IPS DF 6.9 (cell line): ENCODE measurements at regions not wholly inside any gene's neighbourhood (a gene's known extent, or its start where the extent isn't known, plus 50 kb on each side); places are given as distances from the start of the nearest gene placed in this dataset.
"Not testable (repeated sequence)": the region's sequence is repeated elsewhere in the genome, so short reads cannot be mapped to it uniquely, and the experiment has no call there.

Source experiments
- DNase-seq: peaks from one replicate; pipeline ENCODE4 v3.0.0-alpha.2; 2013; ENCODE audit warnings: low read depth, low spot score
- H3K27ac ChIP-seq: one replicate; pipeline ENCODE4 v1.5.1; 2013; ENCODE audit warnings: low read length, control low read depth
- H3K27me3 ChIP-seq: 2 replicates; pipeline ENCODE4 v1.6.1; 2013; ENCODE audit warnings: mild to moderate bottlenecking, low read length; ENCODE audit not compliant: control insufficient read depth, insufficient read depth
- H3K36me3 ChIP-seq: 2 replicates; pipeline ENCODE4 v1.6.1; 2013; ENCODE audit warnings: low read length; ENCODE audit not compliant: control insufficient read depth, insufficient read depth
- H3K4me1 ChIP-seq: 2 replicates; pipeline ENCODE4 v1.6.1; 2013; ENCODE audit warnings: low read length; ENCODE audit not compliant: control insufficient read depth, insufficient read depth
- H3K4me3 ChIP-seq: 2 replicates; pipeline ENCODE4 v1.5.1; 2013; ENCODE audit warnings: mild to moderate bottlenecking, low read length
- H3K9me3 ChIP-seq: 2 replicates; pipeline ENCODE4 v1.6.1; 2013; ENCODE audit warnings: low read length, inconsistent platforms; ENCODE audit not compliant: control insufficient read depth, insufficient read depth
- WGBS: extraction: QIAGEN DNeasy Blood & Tissue Kit; methylation state at CpG from one replicate; pipeline ENCODE4 v1.1.7; 2013; ENCODE audit warnings: mixed read lengths, missing lambda C conversion rate; ENCODE audit not compliant: insufficient read length, insufficient coverage; 5-methylcytosine and 5-hydroxymethylcytosine counted together

- H3K27ac ChIP-seq, H3K9me3 ChIP-seq, DNase-seq, H3K4me3 ChIP-seq, H3K27me3 ChIP-seq, H3K36me3 ChIP-seq, H3K4me1 ChIP-seq: not testable (repeated sequence)
- WGBS: no CpG with 5 or more reads among the region's 8 CpGs
Measured at GRCh38 chr5:172507485-172507884, 53.2 kb upstream of the SH3PXD2B start.

DNA sequence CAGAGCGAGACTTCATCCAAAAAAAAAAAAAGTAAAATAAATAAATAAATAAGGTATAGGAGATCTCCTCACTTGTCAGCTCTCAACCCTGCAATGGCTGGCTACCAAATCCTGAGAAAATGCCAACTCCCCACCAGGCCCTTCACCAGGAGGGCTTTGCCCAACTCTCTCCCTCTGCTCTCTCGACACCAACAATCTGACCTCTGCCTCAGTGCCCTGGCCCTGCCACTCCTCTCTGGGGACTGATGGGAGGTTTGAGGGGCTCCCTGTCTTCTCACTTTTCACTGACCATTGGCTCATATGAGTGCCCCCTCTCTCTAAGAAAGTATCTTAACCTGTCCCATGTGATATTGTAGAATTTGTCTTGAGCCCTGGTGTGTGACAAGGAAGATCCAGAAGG, 52.6 kb upstream of the SH3PXD2B start:
- Histone ChIP-seq H3K36me3 (no peaks in the 10 kb centered on the region), H3K27me3 (no peaks in the 10 kb centered on the region), H3K4me1 (no peaks in the 10 kb centered on the region), H3K4me3 (no peak overlapping the region), H3K27ac (no peak overlapping the region), H3K9me3 (no peaks in the 10 kb centered on the region)
- no peak for DNase-seq
- no CpG with 5 or more reads among the region's 2 CpGs for WGBS

DNA sequence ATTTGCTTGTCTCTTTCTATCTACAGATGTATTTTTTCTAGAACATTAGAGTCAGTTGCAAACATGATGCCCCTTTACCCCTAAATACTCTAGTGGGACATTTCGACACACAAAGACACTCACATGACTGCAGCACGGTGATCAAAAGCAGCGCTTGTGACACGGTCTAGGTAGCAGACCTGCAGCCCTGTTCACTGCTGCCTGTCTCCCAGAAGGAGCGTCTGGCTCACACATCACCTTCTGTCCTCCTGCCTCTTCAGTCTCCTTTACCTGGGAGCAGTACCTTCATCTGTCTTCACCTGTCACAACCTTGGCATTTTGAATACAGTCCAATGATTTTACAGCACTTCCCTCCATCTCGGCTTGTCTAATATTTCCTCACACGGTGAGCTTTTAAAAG, 51.9 kb upstream of the SH3PXD2B start:
- Histone ChIP-seq H3K36me3 (no peaks in the 10 kb centered on the region), H3K4me3 (no peak overlapping the region), H3K9me3 (no peaks in the 10 kb centered on the region), H3K27ac (no peak overlapping the region), H3K4me1 (no peaks in the 10 kb centered on the region), H3K27me3 (no peaks in the 10 kb centered on the region)
- DNase-seq: no peak
- no CpG with 5 or more reads among the region's 7 CpGs for WGBS

DNA sequence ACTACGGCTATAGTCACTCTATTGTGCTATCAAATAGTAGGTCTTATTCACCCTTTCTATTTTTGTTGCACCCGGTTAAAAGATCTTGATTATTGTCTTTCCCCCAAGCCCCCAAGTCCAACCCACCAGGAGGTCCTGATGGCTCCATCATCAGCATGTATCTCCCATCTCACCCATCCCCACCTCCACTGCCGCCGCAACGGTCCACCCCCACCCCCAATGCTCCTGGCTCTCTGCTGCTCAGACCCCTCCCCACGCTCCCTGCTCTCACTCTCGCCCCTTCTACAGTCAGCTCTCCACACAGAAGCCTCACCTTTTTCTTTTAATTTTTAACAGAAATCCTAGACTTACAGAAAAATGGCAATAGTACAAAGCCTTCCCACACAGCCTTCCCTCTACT, 51.5 kb upstream of the SH3PXD2B start:
- H3K27me3 ChIP-seq: no peaks in the 10 kb centered on the region
- H3K36me3 ChIP-seq: no peaks in the 10 kb centered on the region
- no peaks in the 10 kb centered on the region for H3K9me3 ChIP-seq
- H3K27ac ChIP-seq: no peak overlapping the region
- no CpG with 5 or more reads among the region's 7 CpGs for WGBS
- no peak for DNase-seq
- no peak overlapping the region for H3K4me3 ChIP-seq
- no peaks in the 10 kb centered on the region for H3K4me1 ChIP-seq

DNA sequence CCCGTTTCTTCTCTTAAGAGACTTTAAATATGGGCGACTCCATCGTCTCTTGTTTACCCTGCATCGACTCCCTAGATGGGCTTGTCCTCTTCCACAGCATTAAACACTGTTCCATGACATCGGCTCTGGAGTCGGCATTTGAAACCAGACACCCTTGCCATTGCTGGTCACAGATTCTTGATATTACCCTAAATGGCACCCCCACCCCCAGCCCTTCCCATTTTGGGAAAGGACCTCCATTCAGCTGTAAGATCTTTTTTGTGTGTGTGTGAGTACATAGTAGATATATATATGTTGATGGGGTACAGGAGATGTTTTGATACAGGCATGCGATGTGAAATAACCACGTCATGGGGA, 51.1 kb upstream of the SH3PXD2B start:
- no peak for DNase-seq
- Histone ChIP-seq H3K4me3 (no peak overlapping the region), H3K4me1 (no peaks in the 10 kb centered on the region), H3K36me3 (no peaks in the 10 kb centered on the region), H3K27ac (no peak overlapping the region), H3K27me3 (no peaks in the 10 kb centered on the region), H3K9me3 (no peaks in the 10 kb centered on the region)
- no CpG with 5 or more reads among the region's 8 CpGs for WGBS

GRCh38 chr5:172504701-172505402, 50.5 kb upstream of the SH3PXD2B start:
- Histone ChIP-seq H3K4me3 (no peak overlapping the region), H3K27ac (no peak overlapping the region), H3K9me3 (no peaks in the 10 kb centered on the region), H3K4me1 (no peaks in the 10 kb centered on the region), H3K36me3 (no peaks in the 10 kb centered on the region), H3K27me3 (no peaks in the 10 kb centered on the region)
- DNase-seq: no peak
- no CpG with 5 or more reads among the region's 4 CpGs for WGBS

GRCh38 chr5:172503925-172504700, 49.8 kb upstream of the SH3PXD2B start:
- Histone ChIP-seq H3K27ac (no peak overlapping the region), H3K36me3 (no peaks in the 10 kb centered on the region), H3K4me3 (no peak overlapping the region), H3K9me3 (no peaks in the 10 kb centered on the region), H3K27me3 (no peaks in the 10 kb centered on the region), H3K4me1 (no peaks in the 10 kb centered on the region)
- no peak for DNase-seq
- no CpG with 5 or more reads among the region's 10 CpGs for WGBS
